ENCODE measurements at regions not wholly inside any gene's neighbourhood (a gene's known extent, or its start where the extent isn't known, plus 50 kb on each side); places are given as distances from the start of the nearest gene placed in this dataset.

- H3K4me3 ChIP-seq (replicated peaks; ENCODE audit: insufficient read depth, low read length) = no peak overlapping the region
- DNase-seq (ENCODE audit: low read depth in 1 of 2, low spot score in 1 of 2) = no peak
- no peak overlapping the region for H3K27ac ChIP-seq (replicated peaks)
- TF ChIP-seq POLR2AphosphoS5 (IDR thresholded peaks at IDR 0.05; ENCODE audit: low read depth) = no peak
- TF ChIP-seq, protein P1, sequence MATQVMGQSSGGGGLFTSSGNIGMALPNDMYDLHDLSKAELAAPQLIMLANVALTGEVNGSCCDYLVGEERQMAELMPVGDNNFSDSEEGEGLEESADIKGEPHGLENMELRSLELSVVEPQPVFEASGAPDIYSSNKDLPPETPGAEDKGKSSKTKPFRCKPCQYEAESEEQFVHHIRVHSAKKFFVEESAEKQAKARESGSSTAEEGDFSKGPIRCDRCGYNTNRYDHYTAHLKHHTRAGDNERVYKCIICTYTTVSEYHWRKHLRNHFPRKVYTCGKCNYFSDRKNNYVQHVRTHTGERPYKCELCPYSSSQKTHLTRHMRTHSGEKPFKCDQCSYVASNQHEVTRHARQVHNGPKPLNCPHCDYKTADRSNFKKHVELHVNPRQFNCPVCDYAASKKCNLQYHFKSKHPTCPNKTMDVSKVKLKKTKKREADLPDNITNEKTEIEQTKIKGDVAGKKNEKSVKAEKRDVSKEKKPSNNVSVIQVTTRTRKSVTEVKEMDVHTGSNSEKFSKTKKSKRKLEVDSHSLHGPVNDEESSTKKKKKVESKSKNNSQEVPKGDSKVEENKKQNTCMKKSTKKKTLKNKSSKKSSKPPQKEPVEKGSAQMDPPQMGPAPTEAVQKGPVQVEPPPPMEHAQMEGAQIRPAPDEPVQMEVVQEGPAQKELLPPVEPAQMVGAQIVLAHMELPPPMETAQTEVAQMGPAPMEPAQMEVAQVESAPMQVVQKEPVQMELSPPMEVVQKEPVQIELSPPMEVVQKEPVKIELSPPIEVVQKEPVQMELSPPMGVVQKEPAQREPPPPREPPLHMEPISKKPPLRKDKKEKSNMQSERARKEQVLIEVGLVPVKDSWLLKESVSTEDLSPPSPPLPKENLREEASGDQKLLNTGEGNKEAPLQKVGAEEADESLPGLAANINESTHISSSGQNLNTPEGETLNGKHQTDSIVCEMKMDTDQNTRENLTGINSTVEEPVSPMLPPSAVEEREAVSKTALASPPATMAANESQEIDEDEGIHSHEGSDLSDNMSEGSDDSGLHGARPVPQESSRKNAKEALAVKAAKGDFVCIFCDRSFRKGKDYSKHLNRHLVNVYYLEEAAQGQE (IDR thresholded peaks at IDR 0.05; ENCODE audit: insufficient replicate concordance, low read depth) = no peak
- no peak for TF ChIP-seq SPI1 (IDR thresholded peaks at IDR 0.05; ENCODE audit: borderline replicate concordance, low read depth)
- TF ChIP-seq, protein P2, sequence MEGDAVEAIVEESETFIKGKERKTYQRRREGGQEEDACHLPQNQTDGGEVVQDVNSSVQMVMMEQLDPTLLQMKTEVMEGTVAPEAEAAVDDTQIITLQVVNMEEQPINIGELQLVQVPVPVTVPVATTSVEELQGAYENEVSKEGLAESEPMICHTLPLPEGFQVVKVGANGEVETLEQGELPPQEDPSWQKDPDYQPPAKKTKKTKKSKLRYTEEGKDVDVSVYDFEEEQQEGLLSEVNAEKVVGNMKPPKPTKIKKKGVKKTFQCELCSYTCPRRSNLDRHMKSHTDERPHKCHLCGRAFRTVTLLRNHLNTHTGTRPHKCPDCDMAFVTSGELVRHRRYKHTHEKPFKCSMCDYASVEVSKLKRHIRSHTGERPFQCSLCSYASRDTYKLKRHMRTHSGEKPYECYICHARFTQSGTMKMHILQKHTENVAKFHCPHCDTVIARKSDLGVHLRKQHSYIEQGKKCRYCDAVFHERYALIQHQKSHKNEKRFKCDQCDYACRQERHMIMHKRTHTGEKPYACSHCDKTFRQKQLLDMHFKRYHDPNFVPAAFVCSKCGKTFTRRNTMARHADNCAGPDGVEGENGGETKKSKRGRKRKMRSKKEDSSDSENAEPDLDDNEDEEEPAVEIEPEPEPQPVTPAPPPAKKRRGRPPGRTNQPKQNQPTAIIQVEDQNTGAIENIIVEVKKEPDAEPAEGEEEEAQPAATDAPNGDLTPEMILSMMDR (IDR thresholded peaks at IDR 0.05; ENCODE audit: insufficient read depth, low read length) = no peak
- TF ChIP-seq GABPA (IDR thresholded peaks at IDR 0.05; ENCODE audit: low read depth) = no peak
- no peaks in the 10 kb centered on the region for H3K27me3 ChIP-seq (ENCODE audit: insufficient read depth, poor library complexity, severe bottlenecking)
Measured at GRCh38 chr7:72481934-72482333, 69.8 kb upstream of the CALN1 start.

- no peaks in the 10 kb centered on the region for H3K27me3 ChIP-seq (ENCODE audit: insufficient read depth, poor library complexity, severe bottlenecking)
- no peak overlapping the region for H3K4me3 ChIP-seq (replicated peaks; ENCODE audit: insufficient read depth, low read length)
- no peak for TF ChIP-seq SPI1 (IDR thresholded peaks at IDR 0.05; ENCODE audit: borderline replicate concordance, low read depth)
- TF ChIP-seq GABPA (IDR thresholded peaks at IDR 0.05; ENCODE audit: low read depth) = no peak
- TF ChIP-seq POLR2AphosphoS5 (IDR thresholded peaks at IDR 0.05; ENCODE audit: low read depth) = no peak
- TF ChIP-seq, protein P1 (IDR thresholded peaks at IDR 0.05; ENCODE audit: insufficient replicate concordance, low read depth) = no peak
- H3K27ac ChIP-seq (replicated peaks) = no peak overlapping the region
- no peak for DNase-seq (ENCODE audit: low read depth in 1 of 2, low spot score in 1 of 2)
Measured at GRCh38 chr7:72476608-72477305, 64.6 kb upstream of the CALN1 start.

DNA sequence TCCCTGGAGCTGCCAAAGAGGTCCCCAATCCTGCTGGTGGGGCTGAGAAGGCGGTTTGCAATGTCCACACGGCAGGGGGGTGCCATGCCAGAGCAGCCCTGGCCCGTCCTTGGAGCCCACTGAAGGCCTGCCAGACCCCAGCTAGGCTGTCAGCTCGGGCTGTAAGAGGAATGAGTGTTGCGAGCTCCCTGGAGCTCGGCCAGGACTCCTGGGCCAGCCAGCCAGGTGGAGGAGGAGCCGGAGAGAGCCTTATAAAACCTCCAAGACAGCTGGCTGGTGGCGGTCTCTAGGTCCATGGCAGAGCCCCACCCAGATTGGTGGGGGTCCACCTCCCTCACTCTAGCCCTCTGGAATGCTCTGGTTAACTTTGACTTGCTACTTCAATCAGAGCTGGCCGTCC lies 55.1 kb upstream of the CALN1 start:
- TF ChIP-seq GABPA (IDR thresholded peaks at IDR 0.05; ENCODE audit: low read depth) = no peak
- no peak for TF ChIP-seq SPI1 (IDR thresholded peaks at IDR 0.05; ENCODE audit: borderline replicate concordance, low read depth)
- TF ChIP-seq, protein P1 (IDR thresholded peaks at IDR 0.05; ENCODE audit: insufficient replicate concordance, low read depth) = no peak
- TF ChIP-seq, protein P2 (IDR thresholded peaks at IDR 0.05; ENCODE audit: insufficient read depth, low read length) = no peak
- TF ChIP-seq POLR2AphosphoS5 (IDR thresholded peaks at IDR 0.05; ENCODE audit: low read depth) = no peak
- DNase-seq (ENCODE audit: low read depth in 1 of 2, low spot score in 1 of 2) = no peak

More for the DNA sequence above, 55.1 kb upstream of the CALN1 start:
- H3K27me3 ChIP-seq (ENCODE audit: insufficient read depth, poor library complexity, severe bottlenecking) = no peaks in the 10 kb centered on the region
- no peak overlapping the region for H3K27ac ChIP-seq (replicated peaks)
- no peak overlapping the region for H3K4me3 ChIP-seq (replicated peaks; ENCODE audit: insufficient read depth, low read length)
